ENCODE measurements at regions not wholly inside any gene's neighbourhood (a gene's known extent, or its start where the extent isn't known, plus 50 kb on each side); places are given as distances from the start of the nearest gene placed in this dataset.
"Not testable (repeated sequence)": the region's sequence is repeated elsewhere in the genome, so short reads cannot be mapped to it uniquely, and the experiment has no call there.

GRCh38 chr5:50501491-50502228 lies 60.6 kb upstream of the EMB start:
- DNase-seq: no peak

- not testable (repeated sequence) for DNase-seq
These were observed 72.0 kb upstream of the EMB start for GRCh38 chr5:50513028-50513457.

- DNase-seq: not testable (repeated sequence)
These were observed 80.0 kb upstream of the EMB start for GRCh38 chr5:50521060-50521459.

GRCh38 chr5:50527514-50528060 lies 86.5 kb upstream of the EMB start:
- DNase-seq: not testable (repeated sequence)

- no peak for DNase-seq
These were observed 94.3 kb upstream of the EMB start for GRCh38 chr5:50535393-50535792.

GRCh38 chr5:50537534-50537933 lies 96.4 kb upstream of the EMB start:
- DNase-seq: not testable (repeated sequence)

- no peak for DNase-seq
These were observed 106.2 kb upstream of the EMB start for GRCh38 chr5:50547303-50547702.

GRCh38 chr5:50550267-50550666 lies 109.2 kb upstream of the EMB start:
- no peak for DNase-seq

GRCh38 chr5:50550993-50551392 lies 109.9 kb upstream of the EMB start:
- no peak for DNase-seq

- no peak for DNase-seq
These were observed 112.5 kb upstream of the EMB start for GRCh38 chr5:50553560-50553984.

GRCh38 chr5:50558640-50559039 lies 107.8 kb upstream of the PARP8 start:
- not testable (repeated sequence) for DNase-seq

- DNase-seq: no peak
These were observed 106.5 kb upstream of the PARP8 start for GRCh38 chr5:50559955-50560354.

- DNase-seq: no peak
These were observed 103.7 kb upstream of the PARP8 start for GRCh38 chr5:50562694-50563093.

- peak; percentile 28 for DNase-seq
These were observed 102.4 kb upstream of the PARP8 start for GRCh38 chr5:50564079-50564478.

- no peak for DNase-seq
These were observed 101.9 kb upstream of the PARP8 start for GRCh38 chr5:50564558-50564957.

- DNase-seq: no peak
These were observed 92.3 kb upstream of the PARP8 start for GRCh38 chr5:50574121-50574520.

- no peak for DNase-seq
These were observed 90.7 kb upstream of the PARP8 start for GRCh38 chr5:50575740-50576139.

GRCh38 chr5:50576265-50576664 lies 90.2 kb upstream of the PARP8 start:
- DNase-seq: no peak

- no peak for DNase-seq
These were observed 89.7 kb upstream of the PARP8 start for GRCh38 chr5:50576686-50577256.

- DNase-seq: no peak
These were observed 85.9 kb upstream of the PARP8 start for GRCh38 chr5:50580506-50580905.

GRCh38 chr5:50581845-50582244 lies 84.6 kb upstream of the PARP8 start:
- DNase-seq: not testable (repeated sequence)

GRCh38 chr5:50582699-50583098 lies 83.7 kb upstream of the PARP8 start:
- no peak for DNase-seq

GRCh38 chr5:50583621-50584020 lies 82.8 kb upstream of the PARP8 start:
- no peak for DNase-seq

GRCh38 chr5:50588471-50588870 lies 78.0 kb upstream of the PARP8 start:
- DNase-seq: not testable (repeated sequence)

Data from CD4-positive, alpha-beta T cell treated with Interferon gamma for 1 hour (primary cell).